Endothelial cell (in vitro differentiated cells): ENCODE measurements at regions not wholly inside any gene's neighbourhood (a gene's known extent, or its start where the extent isn't known, plus 50 kb on each side); places are given as distances from the start of the nearest gene placed in this dataset.

Source experiments
- DNase-seq: peaks from one replicate; pipeline ENCODE4 v3.0.0; 2021; ENCODE audit warnings: low spot score
- H3K27ac Mint-ChIP-seq: one replicate; pipeline ENCODE4 v1.8.0; 2021; ENCODE audit warnings: mixed read lengths, inconsistent platforms; ENCODE audit not compliant: unreplicated experiment
- H3K27me3 Mint-ChIP-seq: one replicate; pipeline ENCODE4 v1.8.0; 2021; ENCODE audit warnings: mild to moderate bottlenecking, moderate library complexity, mixed read lengths, inconsistent platforms; ENCODE audit not compliant: unreplicated experiment
- H3K36me3 Mint-ChIP-seq: one replicate; pipeline ENCODE4 v1.8.0; 2021; ENCODE audit warnings: mild to moderate bottlenecking, low read depth, mixed read lengths, inconsistent platforms; ENCODE audit not compliant: unreplicated experiment
- H3K4me1 Mint-ChIP-seq: one replicate; pipeline ENCODE4 v1.8.0; 2021; ENCODE audit warnings: mild to moderate bottlenecking, mixed read lengths, inconsistent platforms; ENCODE audit not compliant: unreplicated experiment
- H3K4me3 Mint-ChIP-seq: one replicate; pipeline ENCODE4 v1.8.0; 2021; ENCODE audit warnings: mild to moderate bottlenecking, mixed read lengths, inconsistent platforms; ENCODE audit not compliant: unreplicated experiment
- H3K9me3 Mint-ChIP-seq: one replicate; pipeline ENCODE4 v1.8.0; 2021; ENCODE audit warnings: mixed read lengths, inconsistent platforms; ENCODE audit not compliant: unreplicated experiment
- CTCF ChIP-seq: fragments of 200-600 bp; sonication (generic); IDR thresholded peaks from one replicate; pipeline ENCODE4 v1.5.0; 2021; ENCODE audit warnings: antibody characterized with exemption; ENCODE audit not compliant: unreplicated experiment

- Mint-ChIP-seq H3K4me3 (no peak overlapping the region), H3K9me3 (no peaks in the 10 kb centered on the region)
These were observed 425.4 kb downstream of the BCOR start for GRCh38 chrX:39672405-39672804.

GRCh38 chrX:39674490-39675161, 423.1 kb downstream of the BCOR start:
- H3K9me3 Mint-ChIP-seq, result no peaks in the 10 kb centered on the region
- H3K4me3 Mint-ChIP-seq, result no peak overlapping the region
- no peak for TF ChIP-seq CTCF
- DNase-seq, result no peak
- H3K27me3 Mint-ChIP-seq, result no peaks in the 10 kb centered on the region
- no peaks in the 10 kb centered on the region for H3K36me3 Mint-ChIP-seq
- H3K27ac Mint-ChIP-seq, result no peak overlapping the region
- H3K4me1 Mint-ChIP-seq, result no peaks in the 10 kb centered on the region

More at GRCh38 chrX:39672405-39672804, 425.4 kb downstream of the BCOR start:
- Mint-ChIP-seq H3K4me1 (peaks cover 4% of the 10 kb centered on the region), H3K27ac (no peak overlapping the region), H3K27me3 (no peaks in the 10 kb centered on the region), H3K36me3 (no peaks in the 10 kb centered on the region)
- TF ChIP-seq CTCF, result no peak
- no peak for DNase-seq

- DNase-seq, result no peak
- Mint-ChIP-seq H3K36me3 (no peaks in the 10 kb centered on the region), H3K9me3 (no peaks in the 10 kb centered on the region), H3K27ac (no peak overlapping the region), H3K27me3 (no peaks in the 10 kb centered on the region), H3K4me3 (no peak overlapping the region), H3K4me1 (no peaks in the 10 kb centered on the region)
- no peak for TF ChIP-seq CTCF
These were observed 422.6 kb downstream of the BCOR start for GRCh38 chrX:39675162-39675553.

- H3K9me3 Mint-ChIP-seq, result no peaks in the 10 kb centered on the region
- no peak for DNase-seq
- H3K4me3 Mint-ChIP-seq, result no peak overlapping the region
- H3K36me3 Mint-ChIP-seq, result no peaks in the 10 kb centered on the region
- no peaks in the 10 kb centered on the region for H3K4me1 Mint-ChIP-seq
- no peak overlapping the region for H3K27ac Mint-ChIP-seq
- H3K27me3 Mint-ChIP-seq, result no peaks in the 10 kb centered on the region
- no peak for TF ChIP-seq CTCF
These were observed 422.1 kb downstream of the BCOR start for GRCh38 chrX:39675619-39676018.

DNA sequence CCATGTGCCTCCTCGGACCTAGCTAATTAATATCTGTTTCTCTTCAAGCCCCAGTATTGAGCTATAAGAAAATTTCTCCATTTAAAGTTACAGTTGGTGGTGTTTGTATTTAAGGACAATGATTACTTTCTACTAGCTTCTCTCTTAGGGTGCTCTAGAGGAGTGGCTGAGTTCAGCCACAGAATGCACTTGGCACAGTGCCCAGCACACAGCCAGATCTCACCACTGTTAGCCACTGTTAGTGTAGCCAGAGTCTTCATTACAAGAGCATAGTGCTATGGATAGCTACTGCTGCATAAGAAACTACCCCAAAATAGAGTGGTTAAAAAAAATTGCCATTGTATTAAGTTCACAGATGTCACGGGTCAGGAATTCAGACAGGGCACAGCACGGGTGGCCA, 421.3 kb downstream of the BCOR start:
- Mint-ChIP-seq H3K4me1 (no peaks in the 10 kb centered on the region), H3K4me3 (no peak overlapping the region), H3K27me3 (no peaks in the 10 kb centered on the region), H3K36me3 (no peaks in the 10 kb centered on the region), H3K9me3 (no peaks in the 10 kb centered on the region), H3K27ac (no peak overlapping the region)
- DNase-seq, result no peak
- no peak for TF ChIP-seq CTCF
